Left ventricle myocardium inferior (tissue), 1 donor: ENCODE measurements at regions not wholly inside any gene's neighbourhood (a gene's known extent, or its start where the extent isn't known, plus 50 kb on each side); places are given as distances from the start of the nearest gene placed in this dataset.

Experiments
- DNase-seq: peaks from one replicate; pipeline ENCODE4 v3.0.0-alpha.2; 2020
- H3K27ac ChIP-seq: fragments of 200-600 bp; replicated peaks from 2 replicates; pipeline ENCODE4 v1.8.0; 2021
- H3K27me3 ChIP-seq: fragments of 200-600 bp; 2 replicates; pipeline ENCODE4 v1.8.0; 2021; ENCODE audit warnings: low read depth
- H3K36me3 ChIP-seq: fragments of 200-600 bp; 2 replicates; pipeline ENCODE4 v1.8.0; 2021
- H3K4me1 ChIP-seq: fragments of 200-600 bp; 2 replicates; pipeline ENCODE4 v1.8.0; 2021
- H3K4me3 ChIP-seq: fragments of 200-600 bp; 2 replicates; pipeline ENCODE4 v1.8.0; 2021; ENCODE audit warnings: mild to moderate bottlenecking, moderate library complexity
- H3K9me3 ChIP-seq: fragments of 200-600 bp; replicated peaks from 2 replicates; pipeline ENCODE4 v1.8.0; 2021
- intact Hi-C: fragments of 100-400 bp; cut with micrococcal nuclease; formaldehyde crosslinking; loops from one replicate; pipeline ENCODE4 v1.11.0; 2022
- TF ChIP-seq, protein P1 (sequence below): fragments of 200-600 bp; IDR thresholded peaks from 2 replicates; pipeline ENCODE4 v1.8.0; 2021; ENCODE audit warnings: antibody characterized with exemption, mild to moderate bottlenecking, borderline replicate concordance
- donor health status: DM: no; HTN: yes; CAD: no; lungs with severe emphysema.

DNA sequence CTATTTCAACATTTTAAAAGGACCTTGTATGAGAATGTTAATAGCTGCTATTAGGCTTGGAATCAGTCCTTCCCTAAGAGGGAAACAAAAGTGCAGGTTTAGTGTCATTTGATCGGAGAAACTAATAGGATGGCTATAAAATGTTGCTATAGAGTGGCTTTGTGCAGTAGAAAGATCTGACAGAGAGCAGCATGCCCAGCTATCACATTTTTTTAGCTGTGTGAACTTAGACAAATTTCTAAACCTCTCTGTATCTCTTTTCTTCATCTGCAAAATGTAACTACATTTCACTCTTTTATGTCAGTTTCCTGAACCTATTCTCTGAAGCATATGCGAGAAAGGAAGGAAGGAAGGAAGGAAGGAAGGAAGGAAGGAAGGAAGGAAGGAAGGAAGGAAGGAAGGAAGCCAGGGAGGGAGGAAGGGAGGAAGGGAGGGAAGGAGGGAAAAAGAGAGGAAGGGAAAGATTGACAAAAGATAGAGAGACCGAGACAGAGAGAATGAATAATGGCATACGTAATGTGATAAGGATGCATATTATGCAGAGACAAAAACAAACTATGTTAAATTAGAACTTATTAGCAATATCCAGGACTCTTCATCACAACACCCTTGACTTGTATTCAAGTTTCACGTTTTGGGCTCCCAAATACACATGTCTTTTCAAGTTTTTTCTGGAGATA lies 52.6 kb upstream of the CDH8 start:
- no peak overlapping the region for H3K27ac ChIP-seq
- H3K36me3 ChIP-seq: no peaks in the 10 kb centered on the region
- intact Hi-C loops: no loop called here
- H3K9me3 ChIP-seq: no peaks in the 10 kb centered on the region
- H3K27me3 ChIP-seq: no peaks in the 10 kb centered on the region
- H3K4me1 ChIP-seq: no peaks in the 10 kb centered on the region
- no peak overlapping the region for H3K4me3 ChIP-seq
- TF ChIP-seq, protein P1, sequence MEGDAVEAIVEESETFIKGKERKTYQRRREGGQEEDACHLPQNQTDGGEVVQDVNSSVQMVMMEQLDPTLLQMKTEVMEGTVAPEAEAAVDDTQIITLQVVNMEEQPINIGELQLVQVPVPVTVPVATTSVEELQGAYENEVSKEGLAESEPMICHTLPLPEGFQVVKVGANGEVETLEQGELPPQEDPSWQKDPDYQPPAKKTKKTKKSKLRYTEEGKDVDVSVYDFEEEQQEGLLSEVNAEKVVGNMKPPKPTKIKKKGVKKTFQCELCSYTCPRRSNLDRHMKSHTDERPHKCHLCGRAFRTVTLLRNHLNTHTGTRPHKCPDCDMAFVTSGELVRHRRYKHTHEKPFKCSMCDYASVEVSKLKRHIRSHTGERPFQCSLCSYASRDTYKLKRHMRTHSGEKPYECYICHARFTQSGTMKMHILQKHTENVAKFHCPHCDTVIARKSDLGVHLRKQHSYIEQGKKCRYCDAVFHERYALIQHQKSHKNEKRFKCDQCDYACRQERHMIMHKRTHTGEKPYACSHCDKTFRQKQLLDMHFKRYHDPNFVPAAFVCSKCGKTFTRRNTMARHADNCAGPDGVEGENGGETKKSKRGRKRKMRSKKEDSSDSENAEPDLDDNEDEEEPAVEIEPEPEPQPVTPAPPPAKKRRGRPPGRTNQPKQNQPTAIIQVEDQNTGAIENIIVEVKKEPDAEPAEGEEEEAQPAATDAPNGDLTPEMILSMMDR: no peak
- no peak for DNase-seq
